WTC11 (cell line): ENCODE measurements at regions not wholly inside any gene's neighbourhood (a gene's known extent, or its start where the extent isn't known, plus 50 kb on each side); places are given as distances from the start of the nearest gene placed in this dataset.
A peak's percentile ranks its signal among the peaks of the same experiment; 100 is the strongest.

ENCODE experiments used
- ATAC-seq: fragments of 200-7000 bp; cut with Tn5 transposase; 2 replicates; pipeline ENCODE4 v1.10.0; 2021; ENCODE audit warnings: mild to moderate bottlenecking, moderate library complexity
- CTCF ChIA-PET: fragments of 300-600 bp; sonication (Branson Sonifier 250); formaldehyde crosslinking; loops from one replicate; lab custom pipeline; 2021; ENCODE audit warnings: antibody characterized with exemption; lab: Charles Lee
- POLR2A ChIA-PET: fragments of 350-600 bp; sonication (Branson Sonifier 250); formaldehyde crosslinking; loops from one replicate; lab custom pipeline; 2021; ENCODE audit warnings: antibody characterized with exemption; lab: Charles Lee
- DNase-seq: peaks from one replicate; pipeline ENCODE4 v3.0.0; 2021; ENCODE audit warnings: low spot score
- H3K27ac Mint-ChIP-seq: 2 replicates; pipeline ENCODE4 v1.8.0; 2021; ENCODE audit warnings: mixed read lengths
- H3K27me3 Mint-ChIP-seq: 2 replicates; pipeline ENCODE4 v1.8.0; 2021; ENCODE audit warnings: low read depth, mild to moderate bottlenecking, moderate library complexity, mixed read lengths
- H3K36me3 Mint-ChIP-seq: 2 replicates; pipeline ENCODE4 v1.8.0; 2021; ENCODE audit warnings: mixed read lengths
- H3K4me1 Mint-ChIP-seq: 2 replicates; pipeline ENCODE4 v1.8.0; 2022; ENCODE audit warnings: mixed read lengths
- H3K4me3 Mint-ChIP-seq: 2 replicates; pipeline ENCODE4 v1.8.0; 2021; ENCODE audit warnings: mild to moderate bottlenecking, moderate library complexity, mixed read lengths
- H3K9me3 Mint-ChIP-seq: 2 replicates; pipeline ENCODE4 v1.8.0; 2021; ENCODE audit warnings: mixed read lengths
- ATF2 ChIP-seq: sonication (generic); formaldehyde crosslinking; IDR thresholded peaks from 2 replicates; pipeline ENCODE4 v1.8.1; 2022; ENCODE audit warnings: low read depth, missing genetic modification reagents, borderline replicate concordance
- CREB1 ChIP-seq: sonication (generic); formaldehyde crosslinking; IDR thresholded peaks from 2 replicates; pipeline ENCODE4 v1.8.0; 2023; ENCODE audit warnings: mild to moderate bottlenecking, missing genetic modification reagents
- CREM ChIP-seq: sonication (generic); formaldehyde crosslinking; IDR thresholded peaks from 2 replicates; pipeline ENCODE4 v1.8.1; 2022; ENCODE audit warnings: mild to moderate bottlenecking, missing genetic modification reagents, moderate library complexity
- FOXJ3 ChIP-seq: sonication (generic); formaldehyde crosslinking; IDR thresholded peaks from 2 replicates; pipeline ENCODE4 v1.9.0; 2021; ENCODE audit warnings: missing genetic modification reagents, mild to moderate bottlenecking, borderline replicate concordance
- GABPB1 ChIP-seq: sonication (generic); formaldehyde crosslinking; IDR thresholded peaks from 2 replicates; pipeline ENCODE4 v1.8.1; 2023; ENCODE audit warnings: mild to moderate bottlenecking, missing genetic modification reagents
- KAT7 ChIP-seq: sonication (generic); formaldehyde crosslinking; IDR thresholded peaks from 2 replicates; pipeline ENCODE4 v1.8.1; 2023; ENCODE audit warnings: missing genetic modification reagents, mild to moderate bottlenecking, borderline replicate concordance
- NR2C2 ChIP-seq: sonication (generic); formaldehyde crosslinking; IDR thresholded peaks from 2 replicates; pipeline ENCODE4 v1.8.0; 2022; ENCODE audit warnings: mild to moderate bottlenecking, missing genetic modification reagents
- NR3C1 ChIP-seq: sonication (generic); formaldehyde crosslinking; conservative IDR thresholded peaks from 2 replicates; pipeline ENCODE4 v1.8.1; 2023; ENCODE audit warnings: low read depth, mild to moderate bottlenecking, missing genetic modification reagents
- RORB ChIP-seq: fragments of 250-450 bp; sonication (Bioruptor Pico); IDR thresholded peaks from 2 replicates; pipeline ENCODE4 v1.9.0; 2021; ENCODE audit warnings: mild to moderate bottlenecking
- SMAD3 ChIP-seq: sonication (generic); formaldehyde crosslinking; IDR thresholded peaks from 2 replicates; pipeline ENCODE4 v1.8.0; 2022; ENCODE audit warnings: missing genetic modification reagents, mild to moderate bottlenecking, borderline replicate concordance
- ZNF138 ChIP-seq: sonication (generic); formaldehyde crosslinking; conservative IDR thresholded peaks from 2 replicates; pipeline ENCODE4 v1.8.1; 2022; ENCODE audit warnings: mild to moderate bottlenecking, moderate library complexity, missing genetic modification reagents
- TF ChIP-seq, protein P1 (sequence below): sonication (generic); formaldehyde crosslinking; IDR thresholded peaks from 2 replicates; pipeline ENCODE4 v1.8.1; 2023; ENCODE audit warnings: mild to moderate bottlenecking, missing genetic modification reagents

- no peak for DNase-seq
- peak; percentile 44; the same call in 1 of the 2 replicates for ATAC-seq
- TF ChIP-seq FOXJ3 (CRISPR knock-in tag) (no peak), KAT7 (CRISPR knock-in tag) (no peak), CREM (no peak), RORB (CRISPR knock-in tag) (no peak), NR2C2 (CRISPR knock-in tag) (no peak), ZNF138 (CRISPR knock-in tag) (no peak)
- Mint-ChIP-seq H3K9me3 (peaks cover 17% of the 10 kb centered on the region), H3K4me3 (no peak overlapping the region), H3K27ac (no peak overlapping the region), H3K36me3 (peaks cover 8% of the 10 kb centered on the region), H3K27me3 (peaks cover 3% of the 10 kb centered on the region; the same call in 1 of the 2 replicates), H3K4me1 (peaks cover 19% of the 10 kb centered on the region)
- CTCF ChIA-PET: interaction anchor here (1.1 to 2.0 kb wide), 3 partner anchors 26 to 169 kb away, joined by 4 to 10 read pairs (median 6); no protein-coding TSS in a partner anchor
- POLR2A ChIA-PET: no interaction called here
Observed at GRCh38 chr5:61599370-61600122, 267.5 kb downstream of the ZSWIM6 start.

- no peak for DNase-seq
- ATAC-seq: no peak
- H3K9me3 Mint-ChIP-seq: peaks cover 17% of the 10 kb centered on the region
- H3K27ac Mint-ChIP-seq: no peak overlapping the region
- ChIA-PET POLR2A (no interaction called here), CTCF (interaction anchor here (1.1 to 2.0 kb wide), 3 partner anchors 26 to 168 kb away, joined by 4 to 10 read pairs (median 6); no protein-coding TSS in a partner anchor)
- H3K27me3 Mint-ChIP-seq: peaks cover 3% of the 10 kb centered on the region; the same call in 1 of the 2 replicates
- H3K36me3 Mint-ChIP-seq: peaks cover 8% of the 10 kb centered on the region
- TF ChIP-seq GABPB1 (CRISPR knock-in tag) (no peak), SMAD3 (CRISPR knock-in tag) (no peak)
- H3K4me3 Mint-ChIP-seq: no peak overlapping the region
- H3K4me1 Mint-ChIP-seq: peaks cover 21% of the 10 kb centered on the region
Observed at GRCh38 chr5:61600123-61600444, 268.0 kb downstream of the ZSWIM6 start.

DNA sequence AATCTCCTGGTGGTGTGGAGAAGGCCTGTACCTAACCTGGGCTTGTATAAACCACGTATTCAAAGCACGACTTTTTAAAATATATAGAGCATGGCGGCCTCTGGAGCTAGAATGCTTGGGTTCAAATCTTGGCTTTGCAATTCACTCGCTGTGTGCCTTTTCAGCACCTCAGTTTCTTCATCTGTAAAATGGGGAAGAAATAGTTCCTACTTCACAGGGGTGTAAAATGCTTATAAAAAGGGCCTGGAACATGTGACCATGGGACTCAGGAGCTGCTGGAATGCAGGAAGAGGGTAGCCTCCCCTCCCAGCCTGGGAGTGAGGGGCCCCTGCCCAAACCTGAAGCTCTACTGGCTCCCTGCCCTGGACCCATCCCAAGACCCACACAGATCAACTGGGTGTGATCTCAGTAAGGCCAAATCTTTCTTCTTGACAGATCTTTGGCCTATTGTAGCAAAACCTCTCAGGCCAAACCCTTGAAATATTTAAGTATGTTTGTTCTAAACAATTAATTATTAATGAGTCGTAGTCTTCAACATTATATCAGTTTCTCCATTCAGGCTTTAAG is 269.0 kb downstream of the ZSWIM6 start:
- DNase-seq: no peak
- Mint-ChIP-seq H3K27me3 (peaks cover 3% of the 10 kb centered on the region; the same call in 1 of the 2 replicates), H3K4me1 (peaks cover 23% of the 10 kb centered on the region), H3K4me3 (no peak overlapping the region), H3K36me3 (peaks cover 6% of the 10 kb centered on the region), H3K9me3 (peaks cover 15% of the 10 kb centered on the region), H3K27ac (no peak overlapping the region)
- POLR2A ChIA-PET: no interaction called here
- ATAC-seq: no peak
- no peak for TF ChIP-seq CREB1 (CRISPR knock-in tag)
- CTCF ChIA-PET: interaction anchor here (1.4 to 1.6 kb wide), 2 partner anchors 167 to 168 kb away, joined by 5 to 6 read pairs; no protein-coding TSS in a partner anchor

DNA sequence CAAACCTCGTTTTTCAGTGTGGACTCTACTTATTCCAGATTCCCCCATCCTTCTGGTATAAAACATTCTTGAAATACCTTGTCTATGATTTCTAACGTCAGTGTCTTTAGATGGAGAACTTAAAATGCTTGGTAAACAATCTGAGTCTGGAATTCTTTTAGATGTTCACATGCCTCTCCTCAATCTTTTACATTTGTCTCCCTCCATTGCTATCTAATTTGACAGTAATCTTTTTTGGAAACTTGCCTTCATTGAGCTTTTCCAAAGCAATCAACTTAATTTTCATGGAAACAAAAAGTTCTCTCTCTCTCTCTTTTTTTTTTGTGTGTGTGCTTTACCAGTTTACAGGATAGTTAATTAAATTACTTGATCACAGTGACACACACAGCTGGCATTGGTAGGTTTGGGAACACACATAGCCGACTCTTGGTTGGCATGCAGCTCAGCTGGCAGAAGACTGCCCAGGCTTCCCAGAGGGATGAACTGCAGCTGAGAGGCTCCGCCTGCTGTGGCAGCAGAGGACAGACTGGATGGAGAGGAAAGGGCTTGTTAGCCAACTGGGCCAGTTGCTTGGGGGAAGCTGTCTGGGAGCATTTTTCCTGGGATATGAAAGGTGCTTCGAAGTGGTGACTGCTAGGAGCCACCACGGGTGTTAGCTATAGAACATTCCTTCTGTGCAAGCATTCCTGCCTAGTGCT is 271.3 kb downstream of the ZSWIM6 start:
- DNase-seq (peak; percentile 19), ATAC-seq (peak; percentile 64)
- Mint-ChIP-seq H3K9me3 (no peaks in the 10 kb centered on the region), H3K27me3 (no peaks in the 10 kb centered on the region), H3K4me1 (peaks cover 27% of the 10 kb centered on the region), H3K27ac (no peak overlapping the region), H3K36me3 (no peaks in the 10 kb centered on the region), H3K4me3 (no peak overlapping the region)
- ChIA-PET POLR2A (interaction anchor here (0.6 to 1.1 kb wide), 3 partner anchors 28 to 126 kb away, joined by 3 read pairs; no protein-coding TSS in a partner anchor), CTCF (interaction anchor here (0.7 to 1.7 kb wide), 4 partner anchors 20 to 326 kb away, joined by 3 to 6 read pairs (median 4); no protein-coding TSS in a partner anchor)
- TF ChIP-seq NR3C1 (CRISPR knock-in tag) (no peak), ATF2 (no peak)
- TF ChIP-seq, protein P1, sequence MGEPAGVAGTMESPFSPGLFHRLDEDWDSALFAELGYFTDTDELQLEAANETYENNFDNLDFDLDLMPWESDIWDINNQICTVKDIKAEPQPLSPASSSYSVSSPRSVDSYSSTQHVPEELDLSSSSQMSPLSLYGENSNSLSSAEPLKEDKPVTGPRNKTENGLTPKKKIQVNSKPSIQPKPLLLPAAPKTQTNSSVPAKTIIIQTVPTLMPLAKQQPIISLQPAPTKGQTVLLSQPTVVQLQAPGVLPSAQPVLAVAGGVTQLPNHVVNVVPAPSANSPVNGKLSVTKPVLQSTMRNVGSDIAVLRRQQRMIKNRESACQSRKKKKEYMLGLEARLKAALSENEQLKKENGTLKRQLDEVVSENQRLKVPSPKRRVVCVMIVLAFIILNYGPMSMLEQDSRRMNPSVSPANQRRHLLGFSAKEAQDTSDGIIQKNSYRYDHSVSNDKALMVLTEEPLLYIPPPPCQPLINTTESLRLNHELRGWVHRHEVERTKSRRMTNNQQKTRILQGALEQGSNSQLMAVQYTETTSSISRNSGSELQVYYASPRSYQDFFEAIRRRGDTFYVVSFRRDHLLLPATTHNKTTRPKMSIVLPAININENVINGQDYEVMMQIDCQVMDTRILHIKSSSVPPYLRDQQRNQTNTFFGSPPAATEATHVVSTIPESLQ (CRISPR knock-in tag): no peak
